RPMI8226 (cell line): ENCODE measurements at regions not wholly inside any gene's neighbourhood (a gene's known extent, or its start where the extent isn't known, plus 50 kb on each side); places are given as distances from the start of the nearest gene placed in this dataset.

Experiments used
- DNase-seq: peaks from one replicate; pipeline ENCODE4 v3.0.0-alpha.2; 2015

GRCh38 chr10:88212069-88212468 is 348.6 kb downstream of the PTEN start:
- no peak for DNase-seq

DNA sequence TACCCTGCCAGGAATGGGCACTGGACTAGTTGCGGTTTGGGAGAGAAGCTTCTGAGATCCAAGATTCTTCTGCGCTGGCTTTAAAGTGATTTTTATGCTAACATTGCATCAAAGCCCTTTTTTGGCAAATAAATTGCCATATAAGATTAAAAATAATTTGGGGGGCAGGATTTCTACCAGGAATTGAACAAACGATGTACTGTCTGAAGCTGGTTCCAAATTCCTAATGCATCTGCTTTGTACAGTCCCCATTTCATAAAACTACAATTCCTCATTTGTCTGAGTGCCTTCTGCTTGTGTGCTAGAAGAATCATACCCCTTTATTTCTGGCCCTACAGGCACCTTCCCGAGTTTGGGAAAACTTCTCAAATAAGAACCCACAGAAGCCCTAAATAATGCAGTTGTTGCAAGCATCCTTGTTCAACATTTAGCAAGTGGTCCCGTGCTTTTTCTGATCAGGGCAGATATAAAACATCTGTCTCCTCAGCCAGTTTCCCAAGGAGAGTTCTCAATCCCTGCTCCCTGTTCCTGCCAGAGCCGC is 349.7 kb downstream of the PTEN start:
- DNase-seq = no peak

DNA sequence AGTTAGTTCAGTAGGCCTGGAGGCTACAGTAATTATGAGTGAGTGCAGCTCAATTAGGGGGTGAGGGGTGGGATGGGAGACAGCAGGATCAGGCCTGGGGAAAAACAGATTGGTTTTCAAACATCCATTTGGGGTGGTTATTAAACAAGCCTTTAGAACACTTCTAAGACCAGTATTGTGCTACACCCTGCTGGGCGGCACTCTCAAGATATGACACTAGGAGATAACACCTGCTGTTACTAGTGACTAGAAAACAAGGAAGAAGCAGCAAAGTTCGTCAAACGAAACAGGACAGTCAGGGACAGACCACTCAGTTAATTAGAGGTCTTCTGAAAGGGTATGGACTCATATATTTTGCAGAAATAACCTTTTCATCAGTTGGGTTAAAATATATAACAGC is 353.6 kb downstream of the PTEN start:
- DNase-seq = no peak

GRCh38 chr10:88218362-88218761 is 354.9 kb downstream of the PTEN start:
- no peak for DNase-seq

DNA sequence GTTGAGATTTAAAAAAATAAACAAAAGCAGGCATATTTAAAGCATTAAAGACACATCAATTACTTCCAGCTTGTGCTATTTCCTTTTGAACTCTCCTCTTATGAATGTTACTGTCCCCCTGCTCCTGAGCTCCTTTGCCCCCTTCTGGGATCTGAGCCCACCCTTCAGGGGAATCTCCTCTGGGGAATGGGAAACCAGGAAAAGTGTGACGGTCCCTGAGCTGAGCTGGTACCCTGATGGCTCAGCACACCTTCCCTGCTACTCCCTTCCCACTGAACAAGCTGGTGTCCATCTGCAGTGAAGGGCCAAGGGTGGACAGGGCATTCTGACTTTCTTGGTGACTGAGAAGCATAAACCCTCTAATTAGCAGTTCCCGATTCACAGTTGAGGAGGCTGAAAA is 356.3 kb downstream of the PTEN start:
- no peak for DNase-seq

DNA sequence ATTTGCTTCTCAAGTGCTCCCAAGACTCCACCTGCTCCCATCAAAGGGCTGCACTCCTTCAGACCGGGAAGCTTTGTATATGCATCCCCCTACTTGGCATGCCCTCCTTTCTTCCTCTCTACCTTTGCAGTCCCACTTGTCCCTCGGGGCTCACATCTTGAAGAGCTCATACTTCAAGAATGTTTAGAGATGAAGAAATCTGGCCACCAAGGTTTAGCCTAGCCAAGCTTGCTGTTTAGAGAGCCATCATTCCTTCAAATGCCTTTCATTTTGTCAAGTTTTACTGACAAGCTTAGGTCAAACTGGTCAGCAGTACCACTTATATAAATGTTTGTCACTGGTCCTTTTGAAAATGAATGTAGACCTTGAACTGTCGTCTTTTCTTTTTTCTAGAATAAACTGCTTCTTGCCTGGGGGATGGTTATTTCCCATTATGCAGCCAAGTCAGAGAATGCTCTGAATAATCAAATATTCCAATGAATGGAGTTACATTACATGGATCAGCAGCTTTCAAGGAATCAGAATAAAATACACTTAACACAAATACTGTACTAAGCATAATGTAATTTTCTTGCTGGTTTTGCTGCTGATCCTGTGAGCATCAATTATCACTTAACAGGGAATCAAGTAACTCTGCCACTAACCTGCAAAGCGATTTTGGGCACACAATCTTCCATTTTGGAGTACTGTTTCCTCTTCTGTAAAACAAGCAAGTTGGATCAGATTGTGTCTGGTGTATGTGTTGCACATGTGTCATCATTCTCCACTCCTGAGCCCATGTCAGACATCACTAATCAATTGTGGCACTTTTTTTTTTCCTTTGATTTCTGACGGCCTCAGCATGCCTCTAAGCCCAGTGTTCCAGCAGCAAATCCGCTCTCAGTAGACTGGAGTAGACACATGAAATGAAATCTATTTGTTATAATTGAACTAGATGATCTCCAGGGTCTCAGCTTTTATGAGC is 357.9 kb downstream of the PTEN start:
- DNase-seq = no peak

GRCh38 chr10:88222881-88223280 is 359.5 kb downstream of the PTEN start:
- no peak for DNase-seq
